B cell (primary cell): ENCODE measurements at regions not wholly inside any gene's neighbourhood (a gene's known extent, or its start where the extent isn't known, plus 50 kb on each side); places are given as distances from the start of the nearest gene placed in this dataset.

ENCODE experiments used
- EZH2 ChIP-seq: IDR thresholded peaks from 2 replicates; pipeline ENCODE4 v1.6.1; 2012; ENCODE audit warnings: borderline replicate concordance, low read depth, mild to moderate bottlenecking, moderate library complexity, low read length; ENCODE audit not compliant: insufficient read depth, poor library complexity, severe bottlenecking
- TF ChIP-seq, protein P1 (sequence below): fragments of 200-600 bp; IDR thresholded peaks from one replicate; pipeline ENCODE4 v1.8.0; 2022; ENCODE audit warnings: antibody characterized with exemption, mild to moderate bottlenecking

DNA sequence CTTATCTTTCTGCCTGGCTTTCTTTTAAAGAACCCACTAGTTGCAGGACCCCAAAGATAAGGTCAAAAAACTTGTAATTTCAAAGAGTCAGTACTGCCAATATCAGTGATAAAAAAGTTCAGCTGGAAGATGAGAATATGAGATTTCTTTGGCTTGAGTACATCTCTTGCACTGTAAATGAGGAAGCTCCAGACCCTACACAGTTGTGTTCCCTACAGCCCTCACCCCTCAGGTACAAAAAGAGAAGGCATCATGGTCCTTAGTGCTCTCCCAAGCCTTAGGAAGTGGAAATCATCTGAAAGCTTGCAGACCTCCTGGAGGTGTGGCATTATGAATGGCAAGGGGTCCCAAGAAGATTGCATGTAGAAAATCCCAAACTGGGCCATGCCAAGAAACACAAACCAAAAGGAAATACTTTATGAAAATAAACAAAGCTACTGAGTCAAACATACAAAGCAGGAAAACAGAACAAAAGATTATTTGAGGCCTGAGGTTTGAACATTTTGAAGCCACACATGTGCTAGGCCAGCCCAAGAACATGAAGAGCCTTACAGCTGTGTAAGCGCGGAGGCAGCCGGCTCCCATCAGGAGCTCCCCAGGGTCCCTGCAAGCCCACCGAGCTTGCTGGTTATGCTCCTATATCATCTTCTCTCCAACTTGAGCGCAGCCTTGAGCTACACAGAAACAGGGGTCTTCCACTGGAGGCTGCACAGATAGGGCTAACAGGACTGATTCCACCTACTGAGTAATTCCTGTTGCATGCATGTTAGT, 217.0 kb downstream of the OSR1 start:
- TF ChIP-seq, protein P1, sequence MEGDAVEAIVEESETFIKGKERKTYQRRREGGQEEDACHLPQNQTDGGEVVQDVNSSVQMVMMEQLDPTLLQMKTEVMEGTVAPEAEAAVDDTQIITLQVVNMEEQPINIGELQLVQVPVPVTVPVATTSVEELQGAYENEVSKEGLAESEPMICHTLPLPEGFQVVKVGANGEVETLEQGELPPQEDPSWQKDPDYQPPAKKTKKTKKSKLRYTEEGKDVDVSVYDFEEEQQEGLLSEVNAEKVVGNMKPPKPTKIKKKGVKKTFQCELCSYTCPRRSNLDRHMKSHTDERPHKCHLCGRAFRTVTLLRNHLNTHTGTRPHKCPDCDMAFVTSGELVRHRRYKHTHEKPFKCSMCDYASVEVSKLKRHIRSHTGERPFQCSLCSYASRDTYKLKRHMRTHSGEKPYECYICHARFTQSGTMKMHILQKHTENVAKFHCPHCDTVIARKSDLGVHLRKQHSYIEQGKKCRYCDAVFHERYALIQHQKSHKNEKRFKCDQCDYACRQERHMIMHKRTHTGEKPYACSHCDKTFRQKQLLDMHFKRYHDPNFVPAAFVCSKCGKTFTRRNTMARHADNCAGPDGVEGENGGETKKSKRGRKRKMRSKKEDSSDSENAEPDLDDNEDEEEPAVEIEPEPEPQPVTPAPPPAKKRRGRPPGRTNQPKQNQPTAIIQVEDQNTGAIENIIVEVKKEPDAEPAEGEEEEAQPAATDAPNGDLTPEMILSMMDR: no peak
- TF ChIP-seq EZH2: no peak
